HG02870 (cell line): ENCODE measurements at regions not wholly inside any gene's neighbourhood (a gene's known extent, or its start where the extent isn't known, plus 50 kb on each side); places are given as distances from the start of the nearest gene placed in this dataset.
"Not testable (repeated sequence)": the region's sequence is repeated elsewhere in the genome, so short reads cannot be mapped to it uniquely, and the experiment has no call there.

ENCODE experiments used
- ATAC-seq: cut with Tn5 transposase; IDR thresholded peaks from one replicate; pipeline ENCODE4 v1.9.1; 2021; ENCODE audit warnings: mild to moderate bottlenecking, moderate library complexity; ENCODE audit not compliant: unreplicated experiment

DNA sequence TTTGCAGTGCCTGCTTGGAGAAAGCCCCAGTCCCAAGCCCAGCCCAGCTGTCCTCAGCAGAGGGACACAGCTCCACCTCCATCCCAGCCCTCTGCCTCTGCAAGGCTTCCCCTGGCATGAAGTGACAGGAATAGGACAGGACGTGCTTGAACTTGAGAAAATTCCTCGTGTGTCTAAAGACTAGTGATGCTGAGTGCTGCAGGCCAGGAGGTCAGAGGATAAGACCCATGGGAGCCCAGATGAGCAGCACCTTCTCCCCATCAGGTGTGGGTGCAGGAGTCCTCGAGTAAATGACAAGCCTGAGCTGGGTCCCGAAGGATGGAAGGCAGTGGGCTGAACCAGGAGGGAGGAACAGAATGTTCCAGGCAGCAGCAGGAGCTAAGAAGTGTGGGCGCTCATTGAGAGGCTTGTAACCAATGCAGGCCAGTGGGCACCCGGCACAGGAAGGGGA lies 67.8 kb upstream of the UXS1 start:
- no peak for ATAC-seq

DNA sequence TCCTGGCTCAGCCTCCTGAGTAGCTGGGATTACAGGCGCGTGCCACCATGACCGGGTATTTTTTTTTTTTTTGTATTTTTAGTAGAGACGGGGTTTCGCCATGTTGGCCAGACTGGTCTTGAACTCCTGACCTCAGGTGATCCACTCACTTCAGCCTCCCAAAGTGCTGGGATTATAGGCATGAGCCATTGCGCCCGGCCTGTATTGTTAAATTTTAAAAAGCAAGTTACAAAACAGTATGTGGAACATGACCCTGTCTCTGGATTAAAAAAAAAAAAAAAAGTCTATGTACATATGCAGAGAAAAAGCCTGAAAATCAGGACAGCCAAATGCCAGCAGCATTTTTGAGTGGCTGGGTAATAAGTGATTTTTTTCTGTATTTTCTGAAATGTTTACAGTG lies 64.8 kb upstream of the UXS1 start:
- not testable (repeated sequence) for ATAC-seq

- no peak for ATAC-seq
These were observed 63.7 kb upstream of the UXS1 start for GRCh38 chr2:106257830-106258229.

DNA sequence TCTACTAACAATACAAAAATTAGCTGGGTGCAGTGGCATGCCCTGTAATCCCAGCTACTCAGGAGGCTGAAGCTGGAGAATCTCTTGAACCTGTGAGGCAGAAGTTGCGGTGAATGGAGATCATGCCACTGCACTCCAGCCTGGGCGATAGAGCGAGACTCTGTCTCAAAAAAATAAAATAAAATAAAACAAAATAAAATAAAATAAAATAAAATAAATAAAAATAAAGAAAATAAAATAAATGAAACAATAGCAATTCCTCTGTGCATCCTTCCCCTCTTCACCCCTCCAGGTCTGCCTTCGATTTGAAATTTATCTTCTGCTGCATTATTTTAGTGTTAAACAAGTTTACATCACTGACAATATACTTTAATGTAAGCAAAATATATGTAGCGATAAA lies 63.0 kb upstream of the UXS1 start:
- ATAC-seq = no peak

DNA sequence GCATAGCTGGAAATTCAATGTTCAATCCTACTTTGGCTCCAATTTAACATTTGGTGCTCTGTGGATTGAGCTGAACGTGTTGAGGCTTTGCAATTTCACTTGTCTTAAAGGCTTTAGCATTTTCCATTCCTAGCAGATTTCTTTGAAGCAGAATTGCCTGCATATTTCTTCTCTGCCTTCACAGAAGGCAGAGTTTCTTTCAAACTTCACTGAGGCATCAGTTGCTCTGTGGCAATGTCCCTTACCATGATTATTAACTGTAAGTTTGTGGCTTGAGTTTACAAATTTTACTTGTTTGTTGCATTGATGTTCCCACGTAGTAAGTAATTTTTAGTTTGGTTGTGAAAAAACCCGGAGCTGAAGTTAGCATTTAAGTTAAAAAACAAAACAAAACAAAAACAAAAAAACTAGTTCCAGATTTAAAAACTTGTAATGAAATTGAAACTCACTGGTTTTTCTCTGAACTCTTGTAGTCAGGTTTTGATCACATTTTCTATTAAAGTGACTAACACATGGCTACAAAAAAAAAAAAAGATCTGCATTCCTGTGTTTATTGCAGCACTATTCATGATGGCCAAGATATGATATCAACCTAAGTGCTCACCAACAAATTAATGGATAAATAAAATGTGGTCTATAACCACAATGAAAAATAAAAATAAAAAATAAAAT lies 55.2 kb upstream of the UXS1 start:
- not testable (repeated sequence) for ATAC-seq

DNA sequence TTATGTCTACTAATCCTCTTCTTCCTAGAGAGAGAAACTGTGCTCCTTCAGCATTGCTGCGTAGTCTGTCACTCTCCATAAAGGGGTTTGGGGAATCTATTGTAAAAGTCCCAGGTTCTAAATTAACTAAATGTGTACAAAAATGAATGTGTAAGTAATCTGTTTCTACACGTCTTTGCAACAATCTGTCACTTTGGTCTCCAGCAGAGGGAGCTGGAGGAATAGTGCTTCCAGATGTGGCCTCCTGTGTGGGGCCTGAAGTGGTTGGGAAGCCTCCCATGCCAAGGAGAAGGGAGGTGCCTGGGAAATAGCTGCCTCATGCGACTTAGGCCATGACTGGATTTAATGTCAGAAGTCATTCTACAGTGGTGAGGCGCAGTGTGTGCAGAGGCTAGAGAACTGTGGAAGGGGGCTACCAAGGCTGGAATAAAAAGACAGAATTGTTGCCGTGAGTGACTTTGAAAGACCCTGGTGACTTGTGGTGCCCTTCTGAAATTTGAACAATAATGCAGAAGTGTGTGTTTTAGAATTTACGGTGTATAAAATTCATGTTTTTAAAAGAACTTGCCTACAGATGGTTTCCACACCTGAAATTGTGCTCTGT lies 54.5 kb upstream of the UXS1 start:
- ATAC-seq = not testable (repeated sequence)
